ENCODE measurements at regions not wholly inside any gene's neighbourhood (a gene's known extent, or its start where the extent isn't known, plus 50 kb on each side); places are given as distances from the start of the nearest gene placed in this dataset.
A peak's percentile ranks its signal among the peaks of the same experiment; 100 is the strongest.

DNA sequence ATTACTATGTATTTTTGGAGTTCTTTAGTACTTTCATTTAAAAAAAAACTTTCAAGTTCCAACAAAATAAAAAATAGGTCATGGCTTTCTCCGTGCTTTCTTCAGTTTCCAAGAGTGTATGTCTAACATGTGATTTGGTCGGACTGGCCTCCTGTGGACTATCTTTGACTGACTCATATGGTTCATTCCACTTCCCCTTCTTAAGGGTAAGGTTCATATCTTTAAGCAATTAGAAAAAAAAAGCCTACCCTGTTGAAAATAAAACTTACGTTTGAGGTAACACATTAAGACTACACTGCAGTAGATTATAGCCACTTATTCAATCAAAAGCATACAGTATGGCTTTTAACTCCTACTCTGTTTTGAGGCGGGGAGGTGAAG, 112.8 kb upstream of the AHR start:
- peak; percentile 33 for DNase-seq (ENCODE audit: low spot score)
- in situ Hi-C loops (cut with MboI; ENCODE audit: low pct_unique_long_range_greater_than_20kb, low sequenced_read_pairs, unreplicated experiment): no loop called here
- TF ChIP-seq CTCF (IDR thresholded peaks at IDR 0.05; ENCODE audit: extremely low read depth, insufficient read depth, missing control alignments): no peak

DNA sequence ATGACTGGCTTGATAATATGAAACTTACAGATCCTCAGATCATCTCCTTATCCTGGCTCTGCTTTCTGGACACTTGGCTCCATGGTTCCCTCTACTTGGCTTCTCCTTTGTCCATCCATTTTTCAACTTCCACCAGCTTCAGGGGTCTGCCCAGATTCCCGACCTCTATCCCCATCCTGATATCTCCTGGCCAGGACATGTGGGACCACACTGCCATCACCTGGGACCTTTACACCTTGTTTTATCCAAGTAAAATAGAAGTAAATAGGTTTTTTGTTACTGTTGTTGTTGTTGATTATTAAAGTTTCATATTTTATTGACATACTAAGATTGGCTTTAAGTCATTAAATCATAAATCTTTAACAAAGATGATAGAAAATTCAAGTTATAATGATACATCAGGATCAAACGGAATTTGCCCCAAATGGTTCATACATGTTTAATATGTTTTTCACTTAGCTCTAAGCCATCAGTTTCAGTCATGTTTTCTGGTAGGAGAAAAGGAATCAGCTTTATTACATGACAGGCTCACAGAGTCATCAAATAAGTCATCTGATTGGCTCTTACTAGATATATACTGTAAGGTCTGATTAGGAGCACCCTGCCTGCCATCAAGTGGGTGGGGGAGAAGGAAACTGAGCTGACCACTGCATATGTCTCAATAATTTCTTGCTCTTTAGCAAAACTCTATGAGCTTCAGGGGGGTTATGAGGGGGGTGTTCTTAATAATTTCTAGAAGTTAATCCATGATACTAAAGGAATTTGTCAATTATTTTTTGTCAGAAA, 111.5 kb upstream of the AHR start:
- in situ Hi-C loops (cut with MboI; ENCODE audit: low pct_unique_long_range_greater_than_20kb, low sequenced_read_pairs, unreplicated experiment): no loop called here
- peak; percentile 15 for TF ChIP-seq CTCF (IDR thresholded peaks at IDR 0.05; ENCODE audit: extremely low read depth, insufficient read depth, missing control alignments)
- no peak for DNase-seq (ENCODE audit: low spot score)

DNA sequence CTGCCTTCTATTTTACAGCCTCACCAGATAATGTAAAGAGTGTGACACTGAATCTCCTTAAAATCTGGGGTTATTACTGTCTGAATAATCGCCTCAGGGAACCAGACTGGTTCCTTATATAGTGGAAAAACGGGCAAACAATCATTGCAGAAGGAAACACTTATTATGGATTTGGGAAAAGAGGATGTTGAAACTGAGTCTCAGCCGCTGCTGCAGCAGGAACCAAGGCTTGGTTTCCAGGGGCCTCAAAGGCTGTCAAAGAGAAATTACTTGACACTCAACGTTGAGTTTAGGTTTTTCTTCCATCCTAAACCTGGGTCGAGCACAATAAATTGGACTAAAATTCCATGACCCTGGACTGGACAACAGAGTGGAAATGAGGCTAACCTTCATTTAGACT, 103.8 kb upstream of the AHR start:
- TF ChIP-seq CTCF (IDR thresholded peaks at IDR 0.05; ENCODE audit: extremely low read depth, insufficient read depth, missing control alignments): no peak
- in situ Hi-C loops (cut with MboI; ENCODE audit: low pct_unique_long_range_greater_than_20kb, low sequenced_read_pairs, unreplicated experiment): no loop called here
- DNase-seq (ENCODE audit: low spot score): no peak

DNA sequence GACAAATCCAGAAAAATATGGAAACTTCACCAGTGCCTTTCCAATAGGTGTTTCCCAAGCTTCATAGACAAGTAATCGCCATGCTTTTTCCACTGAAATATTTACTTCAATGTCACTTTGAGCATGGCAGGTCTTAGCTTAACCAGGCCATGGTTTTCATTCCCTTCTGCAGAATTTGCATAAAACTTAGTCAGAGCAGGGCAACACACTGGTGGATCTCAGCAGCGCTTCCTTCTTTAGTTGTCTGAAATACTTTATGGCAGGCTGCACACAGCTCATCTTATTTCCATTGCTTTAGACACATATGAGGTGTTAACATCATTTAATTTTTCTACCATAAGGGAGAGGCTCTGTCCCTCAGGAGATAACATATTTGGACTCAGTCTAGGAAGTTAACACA, 102.9 kb upstream of the AHR start:
- in situ Hi-C loops (cut with MboI; ENCODE audit: low pct_unique_long_range_greater_than_20kb, low sequenced_read_pairs, unreplicated experiment): no loop called here
- no peak for TF ChIP-seq CTCF (IDR thresholded peaks at IDR 0.05; ENCODE audit: extremely low read depth, insufficient read depth, missing control alignments)
- no peak for DNase-seq (ENCODE audit: low spot score)

DNA sequence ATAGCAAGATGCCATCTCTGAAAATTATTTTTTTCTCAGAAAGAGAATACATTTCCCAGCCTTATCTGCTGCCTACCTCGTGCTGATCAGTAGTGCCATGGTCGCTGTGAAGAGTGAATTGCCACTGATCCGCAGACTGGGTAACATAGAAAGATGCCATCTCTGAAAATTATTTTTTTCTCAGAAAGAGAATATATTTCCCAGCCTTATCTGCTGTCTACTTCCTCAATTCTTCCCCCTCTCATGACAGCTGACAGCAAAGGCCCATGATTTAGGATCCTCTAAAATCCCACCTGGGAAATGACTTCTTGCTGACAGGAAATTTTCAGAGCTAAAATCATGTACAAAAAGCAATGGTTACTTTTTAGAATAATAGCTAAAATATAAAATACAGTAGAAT, 92.5 kb upstream of the AHR start:
- no peak for TF ChIP-seq CTCF (IDR thresholded peaks at IDR 0.05; ENCODE audit: extremely low read depth, insufficient read depth, missing control alignments)
- in situ Hi-C loops (cut with MboI; ENCODE audit: low pct_unique_long_range_greater_than_20kb, low sequenced_read_pairs, unreplicated experiment): no loop called here
- no peak for DNase-seq (ENCODE audit: low spot score)

GRCh38 chr7:17206349-17206905, 92.0 kb upstream of the AHR start:
- in situ Hi-C loops (cut with MboI; ENCODE audit: low pct_unique_long_range_greater_than_20kb, low sequenced_read_pairs, unreplicated experiment): no loop called here
- DNase-seq (ENCODE audit: low spot score): no peak
- no peak for TF ChIP-seq CTCF (IDR thresholded peaks at IDR 0.05; ENCODE audit: extremely low read depth, insufficient read depth, missing control alignments)

All from GM13977 (cell line).